ENCODE measurements at regions not wholly inside any gene's neighbourhood (a gene's known extent, or its start where the extent isn't known, plus 50 kb on each side); places are given as distances from the start of the nearest gene placed in this dataset.

DNA sequence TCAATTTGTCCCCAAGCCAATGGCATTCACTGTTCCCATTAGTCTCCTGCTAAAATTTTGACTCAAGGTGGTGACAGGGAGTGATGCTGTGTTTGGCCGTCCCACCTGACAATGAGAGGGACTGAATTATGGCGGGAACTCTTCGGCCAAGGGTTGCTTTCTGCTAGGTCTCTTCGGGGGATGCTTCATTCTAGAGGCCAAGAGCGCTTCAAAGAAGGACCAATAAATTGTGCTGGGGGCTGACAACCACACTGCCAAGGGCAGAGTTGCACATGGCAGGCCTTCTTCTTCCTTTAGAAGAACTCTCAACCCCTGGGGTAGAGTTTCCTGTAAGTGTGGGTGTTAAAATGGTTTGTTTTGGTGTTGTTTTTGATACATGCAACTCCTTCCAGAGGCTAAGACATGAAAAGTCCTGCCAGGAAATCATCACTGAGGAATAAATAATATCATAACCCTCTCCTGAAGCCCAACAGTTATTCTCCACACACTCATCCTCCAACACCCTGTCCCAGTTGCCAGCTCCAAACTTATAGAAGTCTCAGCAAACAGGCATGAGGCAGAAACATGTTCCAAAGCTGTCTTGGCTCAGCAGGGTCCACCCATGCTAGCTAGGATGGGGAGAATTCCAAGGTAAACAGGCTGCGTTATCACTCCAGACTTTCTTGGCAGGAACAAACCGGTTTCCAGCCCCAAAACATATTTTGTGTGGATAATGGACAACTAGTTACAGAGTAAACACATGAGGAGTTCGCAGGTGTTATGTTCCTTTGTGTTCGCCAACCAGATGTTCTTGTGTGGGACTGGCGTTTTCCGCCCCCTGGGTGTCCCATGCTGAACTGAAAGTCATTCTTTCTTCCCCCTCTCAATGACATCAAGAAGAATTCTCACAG, 396.7 kb upstream of the RGMA start:
- Histone ChIP-seq H2AFZ (ENCODE audit: low read length) (no peak overlapping the region), H3K9me3 (ENCODE audit: insufficient read depth in 2 of 2, low read depth in 1 of 2, low read length in 1 of 2) (peaks cover 0 to 4% of the 10 kb centered on the region in 2 experiments; a peak in 1 of 4 replicates), H3K27me3 (replicated peaks in 1 of 4; ENCODE audit: control insufficient read depth in 3 of 4, extremely low read depth in 1 of 4, insufficient read depth in 3 of 4, low read length in 3 of 4) (0 out of 7 replicates have a peak, but pooled peaks cover 0 to 3% (median 0%) of the 10 kb centered on the region in 4 experiments), H4K91ac (replicated peaks; ENCODE audit: insufficient read length, low read length) (no peak overlapping the region), H2AK5ac (ENCODE audit: low read depth, low read length) (no peak overlapping the region), H3K36me3 (ENCODE audit: control insufficient read depth in 2 of 4, insufficient read depth in 4 of 4, low read length in 3 of 4) (no peaks in the 10 kb centered on the region), H3K14ac (ENCODE audit: insufficient read length) (no peak overlapping the region), H3K4me3 (ENCODE audit: extremely low read depth in 1 of 4, insufficient read depth in 2 of 4, low read depth in 3 of 4, low read length in 4 of 4) (no peak overlapping the region), H2BK120ac (replicated peaks; ENCODE audit: low read depth, low read length) (no peak overlapping the region), H3K56ac (replicated peaks; ENCODE audit: insufficient read length, low read depth, low read length) (no peak overlapping the region), H2BK12ac (ENCODE audit: low read depth, low read length) (no peak overlapping the region), H4K8ac (ENCODE audit: extremely low read depth, insufficient read depth, low read length) (no peak overlapping the region), H2BK5ac (ENCODE audit: low read depth, low read length) (no peak overlapping the region), H3K23ac (ENCODE audit: insufficient read length) (no peak overlapping the region), H2BK20ac (ENCODE audit: low read length) (no peak overlapping the region), H3K27ac (ENCODE audit: low read depth, low read length) (no peak overlapping the region), H4K5ac (ENCODE audit: insufficient read length, low read depth, low read length) (no peak overlapping the region), H3K18ac (ENCODE audit: extremely low read depth, low read length) (no peak overlapping the region), H3K4me1 (replicated peaks in 1 of 4; ENCODE audit: control insufficient read depth in 3 of 4, insufficient read depth in 4 of 4, low read length in 3 of 4) (peaks cover 0 to 3% (median 0%) of the 10 kb centered on the region in 4 experiments; a peak in 1 of 7 replicates), H4K20me1 (replicated peaks in 1 of 2; ENCODE audit: control insufficient read depth in 1 of 2, insufficient read depth in 2 of 2, low read length in 2 of 2) (no peaks in the 10 kb centered on the region), H3K9ac (replicated peaks in 1 of 4; ENCODE audit: extremely low read depth in 1 of 4, low read depth in 3 of 4, low read length in 3 of 4) (no peak overlapping the region), H3K4ac (replicated peaks; ENCODE audit: insufficient read length, low read depth, low read length) (no peak overlapping the region), H3K79me2 (ENCODE audit: control insufficient read depth in 1 of 2, insufficient read depth in 2 of 2, low read length in 2 of 2) (no peaks in the 10 kb centered on the region), H3K79me1 (ENCODE audit: low read depth, low read length) (no peaks in the 10 kb centered on the region), H3K4me2 (ENCODE audit: insufficient read depth in 1 of 2, low read depth in 2 of 2, low read length in 2 of 2) (no peak overlapping the region), H2BK15ac (ENCODE audit: low read length) (no peak overlapping the region), H3K23me2 (ENCODE audit: low read depth, low read length) (no peaks in the 10 kb centered on the region)
- ChIA-PET POLR2A (ENCODE audit: partially characterized antibody) (no interaction called here), CTCF (ENCODE audit: partially characterized antibody) (interaction anchor here (0.6 kb wide), 1 partner anchor 13 kb away, joined by 3 read pairs; no protein-coding TSS in a partner anchor)
- FAIRE-seq (no peak), DNase-seq (ENCODE audit: low read depth in 1 of 2, low spot score in 2 of 2) (no peak)
- 85% methylated on average over 11 of the region's 11 CpGs; no CpG with 5 or more reads in 1 of the 2 experiments for whole genome bisulfite sequencing, 2 experiments (ENCODE audit: extremely low coverage in 1 of 2, insufficient coverage in 1 of 2, insufficient read length in 1 of 2, insufficient replicate concordance in 2 of 2, low coverage in 1 of 2, low lambda C conversion rate in 2 of 2, missing lambda C conversion rate in 1 of 2)
- no peak for TF ChIP-seq GABPA (IDR thresholded peaks at IDR 0.05; ENCODE audit: borderline replicate concordance, insufficient read depth, low read length)
- TF ChIP-seq EZH2 (IDR thresholded peaks at IDR 0.05; ENCODE audit: low read depth, low read length, severe bottlenecking), result no peak
- TF ChIP-seq, protein P1, sequence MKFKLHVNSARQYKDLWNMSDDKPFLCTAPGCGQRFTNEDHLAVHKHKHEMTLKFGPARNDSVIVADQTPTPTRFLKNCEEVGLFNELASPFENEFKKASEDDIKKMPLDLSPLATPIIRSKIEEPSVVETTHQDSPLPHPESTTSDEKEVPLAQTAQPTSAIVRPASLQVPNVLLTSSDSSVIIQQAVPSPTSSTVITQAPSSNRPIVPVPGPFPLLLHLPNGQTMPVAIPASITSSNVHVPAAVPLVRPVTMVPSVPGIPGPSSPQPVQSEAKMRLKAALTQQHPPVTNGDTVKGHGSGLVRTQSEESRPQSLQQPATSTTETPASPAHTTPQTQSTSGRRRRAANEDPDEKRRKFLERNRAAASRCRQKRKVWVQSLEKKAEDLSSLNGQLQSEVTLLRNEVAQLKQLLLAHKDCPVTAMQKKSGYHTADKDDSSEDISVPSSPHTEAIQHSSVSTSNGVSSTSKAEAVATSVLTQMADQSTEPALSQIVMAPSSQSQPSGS (IDR thresholded peaks at IDR 0.05; ENCODE audit: low read length), result no peak
- no peak for TF ChIP-seq NANOG (IDR thresholded peaks at IDR 0.05; ENCODE audit: insufficient read depth, low read depth, low read length, poor library complexity, severe bottlenecking)
- TF ChIP-seq JUND (IDR thresholded peaks at IDR 0.05; ENCODE audit: low read length), result no peak

Measured in H1 (cell line).